Liver (tissue), 8 donors: ENCODE measurements at regions not wholly inside any gene's neighbourhood (a gene's known extent, or its start where the extent isn't known, plus 50 kb on each side); places are given as distances from the start of the nearest gene placed in this dataset.
A peak's percentile ranks its signal among the peaks of the same experiment; 100 is the strongest.

Experiments
- DNase-seq: peaks from one replicate; pipeline ENCODE4 v3.0.0-alpha.2; 2017; ENCODE audit warnings: low spot score
- H3K27ac ChIP-seq, 2 donors: one replicate each; pipeline ENCODE4 v1.7.0; 2013; ENCODE audit warnings: inconsistent platforms in 2 of 2, low read length in 2 of 2, control low read depth in 1 of 2, low read depth in 1 of 2, mild to moderate bottlenecking in 1 of 2
- H3K27me3 ChIP-seq, 4 donors: one replicate each; pipeline versions ENCODE4 v1.6.1 to v1.7.0; 2013; ENCODE audit warnings: low read length in 3 of 4, inconsistent platforms in 1 of 4, mild to moderate bottlenecking in 1 of 4, moderate library complexity in 1 of 4; ENCODE audit not compliant: control insufficient read depth in 4 of 4, insufficient read depth in 4 of 4
- H3K36me3 ChIP-seq, 4 donors: one replicate each; pipeline versions ENCODE4 v1.6.1 to v1.7.0; 2013; ENCODE audit warnings: low read length in 3 of 4, mild to moderate bottlenecking in 3 of 4, low read depth in 1 of 4, moderate library complexity in 1 of 4; ENCODE audit not compliant: control insufficient read depth in 4 of 4, insufficient read depth in 3 of 4
- H3K4me1 ChIP-seq, 4 donors: one replicate each; pipeline versions ENCODE4 v1.6.1 to v1.7.0; 2013; ENCODE audit warnings: low read length in 3 of 4, mild to moderate bottlenecking in 3 of 4, moderate library complexity in 1 of 4; ENCODE audit not compliant: control insufficient read depth in 4 of 4, insufficient read depth in 4 of 4
- H3K4me3 ChIP-seq, 3 donors: one replicate each; pipeline versions ENCODE4 v1.6.1 to v1.7.0; 2013; ENCODE audit warnings: low read length in 3 of 3, control low read depth in 1 of 3, low read depth in 1 of 3, mild to moderate bottlenecking in 1 of 3
- H3K9ac ChIP-seq, 2 donors: one replicate each; pipeline ENCODE4 v1.7.0; 2013; ENCODE audit warnings: low read length in 2 of 2, mild to moderate bottlenecking in 2 of 2, moderate library complexity in 2 of 2, control low read depth in 1 of 2, low read depth in 1 of 2
- H3K9me3 ChIP-seq, 4 donors: one replicate each; pipeline versions ENCODE4 v1.6.1 to v1.7.0; 2013; ENCODE audit warnings: low read length in 3 of 4; ENCODE audit not compliant: control insufficient read depth in 4 of 4
- EGR1 ChIP-seq, 2 donors: IDR thresholded peaks; 2 replicates each; pipeline ENCODE4 v1.6.1; 2016 to 2018; ENCODE audit warnings: antibody characterized with exemption in 2 of 2, low read depth in 2 of 2
- FOXA2 ChIP-seq: IDR thresholded peaks from 2 replicates; pipeline ENCODE4 v1.6.1; 2016; ENCODE audit warnings: antibody characterized with exemption
- GABPA ChIP-seq, 2 donors: IDR thresholded peaks in 1 of 2; conservative IDR thresholded peaks in 1 of 2; 2 replicates each; pipeline ENCODE4 v1.6.1; 2016; ENCODE audit warnings: antibody characterized with exemption in 2 of 2, mild to moderate bottlenecking in 1 of 2, moderate library complexity in 1 of 2
- NR2F2 ChIP-seq: IDR thresholded peaks from 2 replicates; pipeline ENCODE4 v1.6.1; 2016; ENCODE audit warnings: antibody characterized with exemption
- RAD21 ChIP-seq, 2 donors: IDR thresholded peaks; 2 replicates each; pipeline ENCODE4 v1.6.1; 2016; ENCODE audit warnings: antibody characterized with exemption in 2 of 2, mild to moderate bottlenecking in 2 of 2
- RXRA ChIP-seq, 2 donors: IDR thresholded peaks; 2 replicates each; pipeline ENCODE4 v1.6.1; 2017 to 2018; ENCODE audit warnings: antibody characterized with exemption in 2 of 2, mild to moderate bottlenecking in 1 of 2
- SP1 ChIP-seq: IDR thresholded peaks from 2 replicates; pipeline ENCODE4 v1.6.1; 2018; ENCODE audit warnings: antibody characterized with exemption, mild to moderate bottlenecking
- YY1 ChIP-seq: IDR thresholded peaks from 2 replicates; pipeline ENCODE4 v1.6.1; 2016; ENCODE audit warnings: antibody characterized with exemption, mild to moderate bottlenecking
- WGBS: extraction: QIAGEN DNeasy Blood & Tissue Kit; methylation state at CpG from one replicate; pipeline ENCODE4 v1.1.7; 2013; 5-methylcytosine and 5-hydroxymethylcytosine counted together
- TF ChIP-seq, protein P1 (sequence below): IDR thresholded peaks from 2 replicates; pipeline ENCODE4 v1.6.1; 2016; ENCODE audit warnings: antibody characterized with exemption, mild to moderate bottlenecking
- TF ChIP-seq, protein P2 (sequence below): fragments of 150-350 bp; IDR thresholded peaks from 2 replicates; pipeline ENCODE4 v1.5.1; 2017; ENCODE audit warnings: improper control_type of control experiment, low read depth, low read length; ENCODE audit not compliant: missing input control
- TF ChIP-seq, protein P3 (sequence below): IDR thresholded peaks from 2 replicates; pipeline ENCODE4 v1.6.1; 2016; ENCODE audit warnings: antibody characterized with exemption
- TF ChIP-seq, protein P4 (sequence below): IDR thresholded peaks from 2 replicates; pipeline ENCODE4 v1.6.1; 2016; ENCODE audit warnings: antibody characterized with exemption
- TF ChIP-seq, protein P5 (sequence below): IDR thresholded peaks from 2 replicates; pipeline ENCODE4 v1.6.1; 2016; ENCODE audit warnings: antibody characterized with exemption
- donor health status: healthy.
- donor health status: healthy.
- donor health status: healthy.
- donor health status: healthy.
- donor health status: healthy.

DNA sequence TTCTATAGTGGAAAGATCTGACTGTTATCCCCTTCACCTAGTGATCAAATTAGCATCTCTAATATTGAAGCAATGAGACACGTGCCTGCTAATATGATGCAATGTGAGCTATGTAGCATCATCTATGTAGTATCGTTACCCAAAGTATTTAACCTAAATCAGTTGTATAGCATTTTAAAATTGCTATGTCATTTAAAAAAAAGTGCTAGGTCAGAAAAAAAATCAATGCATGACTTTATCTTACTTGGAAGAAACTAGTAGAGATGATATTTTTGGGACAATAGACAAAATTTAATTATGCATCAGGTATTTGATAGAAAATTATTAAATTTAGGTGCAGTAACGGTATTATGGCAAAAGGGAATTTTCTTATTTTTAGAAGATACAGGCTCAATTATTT lies 157.3 kb downstream of the CCDC71L start:
- Histone ChIP-seq H3K9me3 (no peaks in the 10 kb centered on the region), H3K36me3 (no peaks in the 10 kb centered on the region), H3K4me1 (peaks cover 0 to 19% (median 9%) of the 10 kb centered on the region in 4 donors), H3K4me3 (peak overlapping the region in 1 of 3 donors; percentile 6), H3K9ac (no peak overlapping the region), H3K27me3 (no peaks in the 10 kb centered on the region), H3K27ac (no peak overlapping the region)
- no peak for DNase-seq
- WGBS, result 69% methylated on average over 3 of the region's 3 CpGs
- TF ChIP-seq, protein P1, sequence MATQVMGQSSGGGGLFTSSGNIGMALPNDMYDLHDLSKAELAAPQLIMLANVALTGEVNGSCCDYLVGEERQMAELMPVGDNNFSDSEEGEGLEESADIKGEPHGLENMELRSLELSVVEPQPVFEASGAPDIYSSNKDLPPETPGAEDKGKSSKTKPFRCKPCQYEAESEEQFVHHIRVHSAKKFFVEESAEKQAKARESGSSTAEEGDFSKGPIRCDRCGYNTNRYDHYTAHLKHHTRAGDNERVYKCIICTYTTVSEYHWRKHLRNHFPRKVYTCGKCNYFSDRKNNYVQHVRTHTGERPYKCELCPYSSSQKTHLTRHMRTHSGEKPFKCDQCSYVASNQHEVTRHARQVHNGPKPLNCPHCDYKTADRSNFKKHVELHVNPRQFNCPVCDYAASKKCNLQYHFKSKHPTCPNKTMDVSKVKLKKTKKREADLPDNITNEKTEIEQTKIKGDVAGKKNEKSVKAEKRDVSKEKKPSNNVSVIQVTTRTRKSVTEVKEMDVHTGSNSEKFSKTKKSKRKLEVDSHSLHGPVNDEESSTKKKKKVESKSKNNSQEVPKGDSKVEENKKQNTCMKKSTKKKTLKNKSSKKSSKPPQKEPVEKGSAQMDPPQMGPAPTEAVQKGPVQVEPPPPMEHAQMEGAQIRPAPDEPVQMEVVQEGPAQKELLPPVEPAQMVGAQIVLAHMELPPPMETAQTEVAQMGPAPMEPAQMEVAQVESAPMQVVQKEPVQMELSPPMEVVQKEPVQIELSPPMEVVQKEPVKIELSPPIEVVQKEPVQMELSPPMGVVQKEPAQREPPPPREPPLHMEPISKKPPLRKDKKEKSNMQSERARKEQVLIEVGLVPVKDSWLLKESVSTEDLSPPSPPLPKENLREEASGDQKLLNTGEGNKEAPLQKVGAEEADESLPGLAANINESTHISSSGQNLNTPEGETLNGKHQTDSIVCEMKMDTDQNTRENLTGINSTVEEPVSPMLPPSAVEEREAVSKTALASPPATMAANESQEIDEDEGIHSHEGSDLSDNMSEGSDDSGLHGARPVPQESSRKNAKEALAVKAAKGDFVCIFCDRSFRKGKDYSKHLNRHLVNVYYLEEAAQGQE, result no peak
- TF ChIP-seq, protein P2, sequence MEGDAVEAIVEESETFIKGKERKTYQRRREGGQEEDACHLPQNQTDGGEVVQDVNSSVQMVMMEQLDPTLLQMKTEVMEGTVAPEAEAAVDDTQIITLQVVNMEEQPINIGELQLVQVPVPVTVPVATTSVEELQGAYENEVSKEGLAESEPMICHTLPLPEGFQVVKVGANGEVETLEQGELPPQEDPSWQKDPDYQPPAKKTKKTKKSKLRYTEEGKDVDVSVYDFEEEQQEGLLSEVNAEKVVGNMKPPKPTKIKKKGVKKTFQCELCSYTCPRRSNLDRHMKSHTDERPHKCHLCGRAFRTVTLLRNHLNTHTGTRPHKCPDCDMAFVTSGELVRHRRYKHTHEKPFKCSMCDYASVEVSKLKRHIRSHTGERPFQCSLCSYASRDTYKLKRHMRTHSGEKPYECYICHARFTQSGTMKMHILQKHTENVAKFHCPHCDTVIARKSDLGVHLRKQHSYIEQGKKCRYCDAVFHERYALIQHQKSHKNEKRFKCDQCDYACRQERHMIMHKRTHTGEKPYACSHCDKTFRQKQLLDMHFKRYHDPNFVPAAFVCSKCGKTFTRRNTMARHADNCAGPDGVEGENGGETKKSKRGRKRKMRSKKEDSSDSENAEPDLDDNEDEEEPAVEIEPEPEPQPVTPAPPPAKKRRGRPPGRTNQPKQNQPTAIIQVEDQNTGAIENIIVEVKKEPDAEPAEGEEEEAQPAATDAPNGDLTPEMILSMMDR, result no peak
- no peak for TF ChIP-seq EGR1 (IDR thresholded peaks at IDR 0.05; ENCODE audit: low read depth in 2 of 2)
- no peak for TF ChIP-seq NR2F2
- no peak for TF ChIP-seq RAD21 (IDR thresholded peaks at IDR 0.05)
- TF ChIP-seq, protein P3, sequence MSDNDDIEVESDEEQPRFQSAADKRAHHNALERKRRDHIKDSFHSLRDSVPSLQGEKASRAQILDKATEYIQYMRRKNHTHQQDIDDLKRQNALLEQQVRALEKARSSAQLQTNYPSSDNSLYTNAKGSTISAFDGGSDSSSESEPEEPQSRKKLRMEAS, result no peak
- no peak for TF ChIP-seq YY1
- TF ChIP-seq RXRA (IDR thresholded peaks at IDR 0.05), result no peak
- TF ChIP-seq GABPA (IDR thresholded peaks at IDR 0.05 in 1 of 2, conservative IDR thresholded peaks at IDR 0.05 in 1 of 2), result no peak
- TF ChIP-seq, protein P4, sequence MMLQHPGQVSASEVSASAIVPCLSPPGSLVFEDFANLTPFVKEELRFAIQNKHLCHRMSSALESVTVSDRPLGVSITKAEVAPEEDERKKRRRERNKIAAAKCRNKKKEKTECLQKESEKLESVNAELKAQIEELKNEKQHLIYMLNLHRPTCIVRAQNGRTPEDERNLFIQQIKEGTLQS, result no peak
- TF ChIP-seq FOXA2, result no peak
- no peak for TF ChIP-seq SP1
- TF ChIP-seq, protein P5, sequence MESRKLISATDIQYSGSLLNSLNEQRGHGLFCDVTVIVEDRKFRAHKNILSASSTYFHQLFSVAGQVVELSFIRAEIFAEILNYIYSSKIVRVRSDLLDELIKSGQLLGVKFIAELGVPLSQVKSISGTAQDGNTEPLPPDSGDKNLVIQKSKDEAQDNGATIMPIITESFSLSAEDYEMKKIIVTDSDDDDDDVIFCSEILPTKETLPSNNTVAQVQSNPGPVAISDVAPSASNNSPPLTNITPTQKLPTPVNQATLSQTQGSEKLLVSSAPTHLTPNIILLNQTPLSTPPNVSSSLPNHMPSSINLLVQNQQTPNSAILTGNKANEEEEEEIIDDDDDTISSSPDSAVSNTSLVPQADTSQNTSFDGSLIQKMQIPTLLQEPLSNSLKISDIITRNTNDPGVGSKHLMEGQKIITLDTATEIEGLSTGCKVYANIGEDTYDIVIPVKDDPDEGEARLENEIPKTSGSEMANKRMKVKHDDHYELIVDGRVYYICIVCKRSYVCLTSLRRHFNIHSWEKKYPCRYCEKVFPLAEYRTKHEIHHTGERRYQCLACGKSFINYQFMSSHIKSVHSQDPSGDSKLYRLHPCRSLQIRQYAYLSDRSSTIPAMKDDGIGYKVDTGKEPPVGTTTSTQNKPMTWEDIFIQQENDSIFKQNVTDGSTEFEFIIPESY, result no peak
